GM18502 (cell line): ENCODE measurements at regions not wholly inside any gene's neighbourhood (a gene's known extent, or its start where the extent isn't known, plus 50 kb on each side); places are given as distances from the start of the nearest gene placed in this dataset.

Experiments
- ATAC-seq: cut with Tn5 transposase; IDR thresholded peaks from one replicate; pipeline ENCODE4 v1.9.1; 2021; ENCODE audit warnings: mild to moderate bottlenecking; ENCODE audit not compliant: unreplicated experiment, poor library complexity

DNA sequence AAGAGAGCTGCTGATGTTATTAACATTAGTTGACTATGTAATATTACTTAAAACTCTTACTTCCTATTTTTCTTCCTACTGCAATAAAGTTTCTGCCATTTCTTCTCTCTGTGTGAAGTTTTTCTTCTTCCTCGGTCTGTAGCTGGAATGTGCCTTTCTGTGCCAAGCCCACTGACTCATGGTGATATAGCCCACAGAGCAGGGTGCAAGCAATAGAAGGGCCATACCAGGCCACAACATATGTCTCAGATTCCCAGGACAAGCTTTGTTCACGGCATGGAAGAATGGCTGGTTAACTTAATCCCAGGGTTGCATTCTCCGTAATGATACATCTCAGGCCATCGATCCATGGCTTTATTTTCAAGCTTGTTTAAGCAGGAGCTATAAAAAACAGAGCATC lies 815.3 kb downstream of the TUSC7 start:
- ATAC-seq, result no peak

DNA sequence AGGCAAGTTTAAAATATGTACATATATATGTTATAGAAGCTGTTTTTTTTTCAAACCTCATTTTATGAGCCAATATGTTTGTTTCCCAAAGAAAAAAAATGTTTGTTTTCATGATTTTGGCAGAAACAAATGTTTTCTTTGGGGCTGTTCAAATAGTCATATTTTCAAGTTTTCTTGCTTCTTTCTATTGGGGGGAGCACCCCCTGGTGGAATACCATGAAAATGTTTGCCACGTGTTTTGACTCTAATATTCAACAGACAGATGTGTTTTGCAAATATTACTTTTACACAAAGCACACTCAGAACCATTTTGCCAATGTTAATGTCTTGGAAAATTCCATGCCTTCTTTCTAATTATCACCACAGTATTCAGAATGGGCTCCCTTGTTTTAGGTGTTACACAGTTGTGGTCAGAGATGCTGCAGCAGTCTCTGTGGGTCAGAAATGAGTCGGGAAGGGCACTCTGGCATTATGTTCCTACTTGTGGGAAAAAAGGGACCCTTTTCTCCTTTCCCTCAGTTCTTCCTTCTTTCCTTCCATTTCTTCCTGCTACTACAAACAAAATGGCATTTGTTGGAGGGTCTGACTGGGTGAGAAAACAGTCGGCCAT lies 817.0 kb downstream of the TUSC7 start:
- ATAC-seq, result no peak

DNA sequence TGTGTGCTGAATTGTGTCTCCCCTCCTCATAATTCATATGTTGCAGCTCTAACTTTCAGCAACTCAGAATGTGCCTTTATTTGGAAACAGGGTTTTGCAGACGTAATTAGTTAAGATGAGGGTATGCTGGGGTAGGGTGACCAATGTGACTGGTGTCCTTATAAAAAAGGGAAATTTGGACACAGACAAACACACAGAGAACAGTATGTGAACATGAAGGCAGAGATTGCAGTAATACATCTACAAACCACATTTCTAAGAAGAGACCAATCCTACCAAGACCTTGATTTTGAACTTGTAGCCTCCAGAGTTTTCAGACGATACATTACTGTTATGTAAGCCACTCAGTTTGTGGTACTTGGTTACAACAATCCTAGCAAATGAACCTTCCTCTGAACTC lies 817.8 kb downstream of the TUSC7 start:
- no peak for ATAC-seq

DNA sequence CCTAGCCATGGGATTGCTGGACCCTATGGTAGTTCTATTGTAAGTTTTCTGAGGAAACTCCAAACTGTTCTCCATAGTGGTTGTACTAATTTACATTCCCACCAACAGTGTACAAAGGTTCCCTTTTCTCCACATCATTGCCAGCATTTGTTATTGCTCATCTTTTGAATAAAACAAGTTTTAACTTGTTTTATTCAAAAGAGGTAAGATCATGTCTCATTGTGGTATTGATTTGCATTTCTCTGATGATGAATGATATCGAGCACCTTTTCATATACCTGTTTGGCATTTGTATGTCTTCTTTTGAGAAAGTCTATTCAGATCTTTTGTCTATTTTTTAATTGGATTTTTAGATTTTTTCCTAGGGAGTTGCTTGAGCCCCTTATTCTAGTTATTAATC lies 819.1 kb downstream of the TUSC7 start:
- no peak for ATAC-seq

DNA sequence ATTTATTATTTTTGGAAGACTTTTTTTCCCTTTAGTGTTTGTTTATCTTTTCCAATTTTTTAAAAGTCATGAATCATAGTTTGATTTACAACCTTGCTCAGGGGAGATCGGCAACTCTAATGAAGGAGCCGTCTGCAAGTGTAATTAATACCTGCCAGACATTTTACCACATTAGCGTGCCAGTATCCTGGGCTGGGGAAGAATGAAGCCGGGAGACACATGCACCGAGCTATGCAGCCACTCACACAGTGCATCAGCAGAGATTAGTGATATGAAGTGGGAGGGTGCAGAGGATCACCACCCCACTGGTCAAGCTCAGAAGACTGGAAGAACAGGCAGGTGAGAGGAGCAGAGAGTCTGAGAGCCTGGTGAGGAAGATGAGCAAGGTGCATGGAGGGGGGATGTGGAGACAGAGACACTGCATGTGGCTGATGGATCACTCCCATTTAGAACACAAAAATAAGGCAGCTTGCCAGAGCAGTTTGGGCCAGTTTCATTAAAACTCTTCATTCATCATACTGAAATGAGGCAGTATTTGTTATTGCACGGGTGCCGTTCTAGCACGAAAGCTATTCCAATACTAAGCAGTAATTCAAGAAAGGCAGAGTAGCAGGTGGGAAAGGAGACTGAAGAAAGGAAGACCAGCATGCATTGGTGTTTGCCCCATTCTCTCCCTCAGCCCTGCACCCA lies 821.6 kb downstream of the TUSC7 start:
- ATAC-seq, result no peak

DNA sequence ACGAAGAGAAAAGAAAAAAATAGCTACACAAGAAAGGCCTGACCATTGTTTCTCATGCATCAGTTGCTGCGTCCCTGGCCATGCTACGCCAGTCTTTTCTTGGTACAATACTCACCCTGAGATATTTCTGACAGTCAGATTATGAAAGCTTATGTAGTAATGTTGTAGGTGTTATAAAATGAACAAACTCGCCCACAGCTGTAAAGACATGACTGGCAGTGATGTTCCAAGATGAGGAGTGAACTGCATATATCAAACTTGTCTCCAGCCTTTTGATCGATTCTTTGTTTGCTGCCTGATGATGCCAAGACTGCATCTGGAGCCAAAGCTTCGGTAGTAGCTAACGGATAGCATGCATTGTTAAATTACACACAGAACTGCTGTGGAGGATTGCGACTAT lies 822.7 kb downstream of the TUSC7 start:
- no peak for ATAC-seq

DNA sequence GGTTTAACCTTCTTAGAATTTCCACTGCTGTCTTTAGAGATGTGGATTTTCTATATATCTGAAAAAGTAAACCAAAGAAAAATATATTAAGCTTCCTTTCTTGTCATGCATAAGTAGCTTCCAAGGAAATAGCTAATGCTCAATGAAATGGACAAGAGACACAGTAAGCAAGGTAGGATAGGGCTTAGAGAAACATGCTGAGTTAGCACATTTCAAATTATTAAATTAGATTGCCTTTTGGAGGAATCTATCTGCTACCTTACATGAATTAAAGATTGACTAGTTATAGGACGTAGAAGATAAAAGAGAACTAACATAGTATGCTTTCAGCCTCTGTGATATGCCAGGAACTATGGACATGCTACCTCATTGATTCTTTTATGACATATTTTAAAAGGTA lies 824.6 kb downstream of the TUSC7 start:
- ATAC-seq, result no peak

DNA sequence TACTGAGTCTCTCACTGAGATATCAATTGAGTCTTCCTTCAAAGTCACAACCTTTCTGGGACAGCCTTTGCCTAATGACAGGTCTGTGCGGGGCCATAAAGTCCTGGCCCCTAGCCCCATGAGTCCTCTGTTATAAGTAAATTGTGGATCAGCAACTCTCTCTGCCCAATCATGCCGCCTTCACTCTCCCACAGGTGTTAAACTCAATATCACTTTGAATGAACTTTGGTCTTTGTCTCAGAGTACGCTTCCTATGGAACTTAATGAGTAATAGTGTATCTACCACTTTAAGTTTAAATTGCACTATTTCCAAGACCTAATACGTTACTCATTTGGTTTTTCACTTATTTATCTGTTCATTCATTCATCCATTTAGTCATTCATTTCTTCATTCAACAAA lies 826.4 kb downstream of the TUSC7 start:
- ATAC-seq, result no peak

DNA sequence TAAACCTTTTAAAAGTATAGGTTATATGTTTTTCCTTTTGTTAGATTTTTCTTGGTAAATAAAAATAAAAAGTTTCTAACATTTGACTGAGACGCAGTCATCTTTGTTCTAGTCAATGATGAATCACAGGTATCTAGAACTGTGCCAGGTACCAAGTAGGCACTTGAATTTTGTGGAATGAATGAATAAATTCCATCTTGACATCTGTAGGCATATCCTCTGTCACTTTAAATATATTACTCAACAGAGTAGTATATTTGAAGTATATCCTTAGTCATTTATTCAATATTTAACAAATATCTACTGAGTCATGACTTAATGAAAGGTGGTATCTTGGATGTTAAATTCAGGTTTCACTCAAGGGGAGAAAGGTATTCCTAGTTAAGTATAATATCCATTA lies 828.4 kb downstream of the TUSC7 start:
- ATAC-seq, result no peak

DNA sequence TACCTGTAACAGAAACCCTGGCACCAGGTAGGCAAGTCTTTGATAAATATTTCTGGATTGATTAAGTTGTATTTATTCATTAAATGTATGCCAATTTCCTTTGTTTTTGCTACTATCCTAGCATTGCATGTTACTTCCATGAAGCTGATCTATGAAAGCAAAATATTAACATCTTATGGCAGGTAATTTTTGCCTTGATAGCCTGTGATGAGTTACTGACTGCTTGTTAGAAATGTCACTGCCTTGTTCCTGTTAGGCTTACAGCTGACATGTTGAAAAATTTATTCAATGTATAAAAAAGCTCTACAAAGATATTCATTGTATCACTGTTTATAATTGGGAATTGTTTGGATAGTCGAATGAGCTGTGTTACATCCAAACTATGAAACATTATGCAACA lies 830.1 kb downstream of the TUSC7 start:
- ATAC-seq, result no peak

DNA sequence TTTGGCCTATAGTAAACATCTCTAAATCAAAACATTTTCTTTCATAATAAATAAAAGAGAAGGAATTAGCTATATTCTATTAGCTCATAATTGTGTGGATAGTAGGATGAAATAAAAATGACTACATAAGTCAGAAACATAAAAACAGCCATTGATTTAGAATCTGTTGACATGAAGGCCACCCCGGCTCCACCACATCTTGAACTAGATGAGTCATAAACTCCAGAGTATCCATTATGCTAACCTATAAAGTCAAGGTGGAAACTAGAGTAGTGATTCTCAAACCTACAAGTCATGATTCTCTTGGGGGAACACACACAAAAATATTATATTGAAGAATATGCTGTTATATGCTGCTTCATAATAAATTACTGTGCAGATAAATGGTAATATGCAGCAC lies 831.0 kb downstream of the TUSC7 start:
- ATAC-seq, result no peak

DNA sequence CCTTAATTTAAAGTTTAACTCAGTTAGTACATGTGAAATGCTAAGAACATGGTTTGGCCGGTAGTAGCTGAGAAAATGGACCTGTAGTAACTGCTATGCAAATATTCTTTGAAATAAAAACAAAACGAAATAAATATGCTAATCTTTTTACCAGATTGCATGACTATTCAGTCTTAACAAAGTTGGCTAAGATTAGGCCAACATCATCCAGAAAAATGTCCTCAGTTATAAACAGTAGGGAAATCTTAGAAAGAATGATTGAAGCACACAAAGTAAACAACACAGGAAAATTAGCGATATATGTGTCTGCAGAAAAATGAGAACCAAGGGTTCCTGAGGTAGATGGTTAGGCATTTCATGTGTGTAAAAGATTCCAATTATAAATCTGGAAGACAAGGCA lies 832.1 kb downstream of the TUSC7 start:
- no peak for ATAC-seq

DNA sequence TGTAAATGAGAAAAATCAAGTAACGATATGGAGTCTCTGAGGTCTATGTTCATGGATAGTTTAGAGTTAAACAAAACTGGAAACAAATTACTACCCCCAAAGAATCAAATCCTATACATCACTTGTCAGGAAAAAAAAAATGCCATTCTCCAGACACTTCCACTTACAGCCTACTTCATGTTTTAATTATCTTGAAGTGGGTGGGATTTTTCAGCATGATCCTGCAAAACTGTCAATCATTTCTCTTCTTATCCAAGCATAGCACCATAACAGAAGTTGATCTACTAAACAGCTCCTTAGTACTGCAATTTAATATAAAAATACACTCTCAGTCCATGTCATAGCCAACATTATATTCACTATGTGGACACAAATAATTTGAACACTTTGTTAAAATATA lies 833.9 kb downstream of the TUSC7 start:
- no peak for ATAC-seq

DNA sequence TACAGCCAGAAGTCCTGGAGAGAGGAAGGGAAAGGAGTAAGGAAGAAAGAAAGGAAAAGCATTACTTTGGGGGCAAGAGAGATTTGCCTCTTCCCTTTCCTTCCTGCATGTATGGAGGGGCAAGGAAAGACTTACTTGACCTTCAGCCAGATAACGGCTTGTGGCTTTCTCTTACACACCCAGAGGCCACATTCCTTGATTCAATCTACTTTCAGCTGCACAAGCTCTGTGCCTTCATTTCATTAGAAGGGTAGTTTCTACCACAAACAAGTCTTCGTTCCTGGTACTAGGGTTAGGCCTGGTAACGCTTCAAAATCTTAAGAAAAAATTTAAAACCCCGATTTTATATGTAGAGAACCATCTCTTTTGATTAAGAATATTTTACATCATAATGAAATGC lies 835.9 kb downstream of the TUSC7 start:
- no peak for ATAC-seq

DNA sequence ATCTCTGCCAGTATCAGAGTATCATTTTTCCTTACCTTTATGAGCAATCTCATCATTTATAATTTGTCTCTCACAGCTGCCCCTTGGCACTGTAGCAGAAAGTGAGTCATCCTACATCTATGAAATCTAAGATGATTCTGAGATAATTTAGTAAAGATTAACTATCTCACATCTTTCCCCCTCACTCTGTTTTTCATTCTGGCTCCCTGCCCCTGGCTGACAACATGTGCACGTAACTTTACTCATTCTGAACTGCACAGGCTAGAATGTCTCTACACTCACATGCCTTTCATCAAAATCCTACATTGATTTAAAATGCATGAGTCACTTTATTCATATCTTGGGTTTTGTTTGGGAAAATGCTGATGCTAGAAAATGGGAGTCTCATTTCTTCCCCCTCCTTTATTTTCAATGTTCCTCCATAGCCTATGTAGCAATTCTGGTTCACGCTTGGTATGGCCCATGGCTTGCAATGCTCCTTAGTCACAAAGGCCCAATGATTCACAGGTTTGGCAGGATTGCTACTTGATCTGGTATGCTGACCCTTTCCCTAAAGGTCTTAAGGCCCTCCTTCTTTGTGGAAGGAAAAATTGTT lies 838.5 kb downstream of the TUSC7 start:
- ATAC-seq, result no peak

DNA sequence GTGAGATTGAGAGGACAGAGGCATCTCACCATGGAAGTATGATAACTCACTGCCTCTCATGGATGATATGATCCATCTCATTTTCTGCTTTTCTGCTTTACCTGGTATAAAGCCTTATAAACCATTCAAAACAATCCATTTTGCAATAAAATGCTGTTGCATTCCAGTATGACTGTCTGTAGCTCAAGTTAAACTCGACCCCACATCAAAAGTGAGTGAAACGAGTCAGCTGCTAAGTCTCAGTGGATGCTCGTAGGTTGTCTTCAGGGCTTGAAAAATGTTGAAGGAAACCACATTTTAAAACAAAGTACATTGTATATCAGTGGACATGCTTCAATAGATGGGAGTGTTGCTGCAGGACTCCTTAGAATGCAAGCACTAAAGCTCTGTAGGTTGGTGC lies 839.0 kb downstream of the TUSC7 start:
- no peak for ATAC-seq

DNA sequence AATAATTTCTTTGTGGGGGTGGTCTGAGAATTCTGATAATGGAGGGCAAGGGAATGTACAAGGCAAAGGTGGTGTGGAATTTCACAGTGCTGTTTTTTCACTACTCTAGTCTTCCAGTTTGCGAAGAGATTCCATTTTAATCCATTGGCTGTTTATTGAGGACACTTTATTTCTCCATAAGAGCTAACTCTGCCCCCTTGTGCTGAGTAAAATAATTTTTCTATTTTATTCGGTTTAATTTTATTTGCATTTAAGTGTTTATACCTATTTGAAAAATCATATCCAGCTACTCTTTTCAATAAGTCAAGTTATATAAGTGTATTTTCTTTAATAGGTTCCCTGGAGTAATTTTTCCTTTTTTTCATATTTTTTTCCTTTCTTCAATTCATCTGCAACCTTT lies 840.1 kb downstream of the TUSC7 start:
- ATAC-seq, result no peak

DNA sequence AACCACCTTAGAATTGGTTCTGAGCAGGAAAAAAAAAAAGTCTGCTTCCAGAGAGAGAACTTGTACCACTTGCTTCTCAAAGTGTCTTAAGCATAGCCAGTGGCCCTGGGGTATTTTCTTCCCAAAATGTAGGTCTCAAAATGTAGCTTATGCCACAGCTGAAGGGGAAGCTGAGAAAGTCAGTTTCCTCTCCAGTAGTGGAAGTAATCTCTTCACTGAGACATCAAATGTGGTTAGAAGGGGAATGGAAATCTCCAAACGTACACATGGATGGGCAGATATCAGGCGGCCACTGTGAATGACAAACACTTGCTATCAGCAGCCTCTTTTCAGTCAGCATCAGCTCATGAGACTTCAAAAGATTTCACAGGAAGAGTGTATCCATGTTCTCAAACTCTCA lies 841.2 kb downstream of the TUSC7 start:
- no peak for ATAC-seq

DNA sequence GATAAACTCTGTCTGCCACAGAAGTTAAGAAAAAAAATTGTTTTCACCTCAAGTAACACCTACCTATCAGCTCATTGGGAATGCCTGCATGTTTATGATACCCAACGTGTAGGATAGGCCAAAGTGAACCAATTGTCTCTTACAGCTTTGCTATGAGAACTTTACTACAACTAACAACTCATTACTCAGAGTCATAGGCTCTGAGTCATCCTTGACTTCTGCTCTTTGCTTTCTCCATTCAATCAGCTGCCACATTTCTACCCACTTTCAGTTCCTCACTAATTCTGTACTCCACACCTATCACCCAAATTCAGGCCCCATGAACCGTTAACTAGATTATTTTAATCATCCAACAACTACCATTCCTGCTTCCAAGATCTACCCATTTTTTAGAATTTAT lies 843.9 kb downstream of the TUSC7 start:
- ATAC-seq, result peak; percentile 99

DNA sequence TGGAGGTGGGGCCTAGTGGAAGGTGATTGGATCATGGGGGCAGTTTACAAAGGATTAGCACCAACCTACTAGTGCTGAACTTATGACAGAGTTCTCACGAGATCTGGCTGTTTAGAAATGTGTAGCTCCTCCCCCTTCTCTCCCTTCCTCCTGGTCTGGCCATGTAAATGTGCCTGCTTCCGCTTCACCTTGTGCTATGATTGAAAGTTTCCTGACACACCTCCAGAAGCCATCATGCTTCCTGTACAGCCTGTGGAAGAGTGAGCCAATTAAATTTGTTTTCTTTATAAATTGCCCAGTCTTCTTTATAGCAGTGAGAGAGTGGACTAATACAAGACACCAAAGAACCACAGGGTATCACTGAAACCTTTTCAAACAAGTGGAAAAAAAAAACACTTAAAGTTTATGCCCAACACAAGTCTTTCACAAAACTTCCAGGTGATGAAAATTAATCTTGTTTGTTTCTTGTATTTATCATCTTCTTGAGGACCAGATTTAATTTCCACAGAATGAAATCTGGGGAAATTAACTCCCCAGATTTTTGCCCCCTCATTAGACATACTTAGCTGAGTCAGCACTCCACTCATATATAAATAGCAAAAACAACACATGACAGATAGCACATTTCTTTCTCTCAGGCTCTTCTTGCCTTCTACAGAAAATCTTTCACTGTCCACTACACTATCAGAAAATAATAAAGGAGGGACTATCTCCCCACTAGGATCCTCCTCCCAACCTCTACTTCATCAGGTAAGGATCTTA lies 847.2 kb downstream of the TUSC7 start:
- no peak for ATAC-seq

DNA sequence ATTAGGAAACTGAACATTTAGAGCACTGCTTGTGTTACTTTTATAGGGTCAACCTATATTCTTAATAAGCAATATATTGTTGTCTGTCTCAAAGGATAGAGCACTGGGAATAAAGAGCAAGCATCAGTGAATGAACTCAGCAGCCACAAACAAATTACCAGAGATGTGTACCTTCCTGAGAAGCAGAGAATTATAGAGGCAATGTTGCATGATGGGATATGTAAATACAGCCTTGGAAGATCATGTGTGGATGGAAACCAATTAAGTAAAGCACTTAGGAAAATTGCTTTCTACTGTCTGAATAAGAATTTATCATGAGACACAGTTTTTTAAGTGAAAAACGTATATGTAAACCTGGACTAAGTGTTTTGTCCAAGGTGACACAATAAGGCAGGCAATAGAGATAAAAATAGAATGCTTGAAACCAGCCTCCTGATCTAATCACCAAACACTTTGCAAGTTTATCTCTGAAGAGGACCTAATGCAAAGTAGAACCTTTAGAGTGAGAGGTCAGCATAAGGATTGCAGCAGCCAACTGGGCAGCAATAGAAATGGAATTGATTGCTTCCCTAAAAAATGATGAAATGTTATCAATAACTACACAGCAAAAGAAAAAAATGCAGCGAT lies 848.0 kb downstream of the TUSC7 start:
- ATAC-seq, result no peak
